Omental fat pad (tissue), 3 donors: ENCODE measurements at regions not wholly inside any gene's neighbourhood (a gene's known extent, or its start where the extent isn't known, plus 50 kb on each side); places are given as distances from the start of the nearest gene placed in this dataset.

Experiments
- ATAC-seq: fragments of 150-250 bp; one replicate; pipeline ENCODE4 v1.9.1; 2016; ENCODE audit warnings: mild to moderate bottlenecking, moderate library complexity; ENCODE audit not compliant: low FRiP score
- DNase-seq: peaks from one replicate; pipeline ENCODE4 v3.0.0-alpha.2; 2019; ENCODE audit warnings: low spot score
- TF ChIP-seq, protein P1 (sequence below), 3 donors: fragments of 450-650 bp; IDR thresholded peaks; one replicate each; pipeline ENCODE4 v1.5.1; 2016 to 2017; ENCODE audit warnings: antibody characterized with exemption in 3 of 3, mild to moderate bottlenecking in 3 of 3, moderate library complexity in 2 of 3

DNA sequence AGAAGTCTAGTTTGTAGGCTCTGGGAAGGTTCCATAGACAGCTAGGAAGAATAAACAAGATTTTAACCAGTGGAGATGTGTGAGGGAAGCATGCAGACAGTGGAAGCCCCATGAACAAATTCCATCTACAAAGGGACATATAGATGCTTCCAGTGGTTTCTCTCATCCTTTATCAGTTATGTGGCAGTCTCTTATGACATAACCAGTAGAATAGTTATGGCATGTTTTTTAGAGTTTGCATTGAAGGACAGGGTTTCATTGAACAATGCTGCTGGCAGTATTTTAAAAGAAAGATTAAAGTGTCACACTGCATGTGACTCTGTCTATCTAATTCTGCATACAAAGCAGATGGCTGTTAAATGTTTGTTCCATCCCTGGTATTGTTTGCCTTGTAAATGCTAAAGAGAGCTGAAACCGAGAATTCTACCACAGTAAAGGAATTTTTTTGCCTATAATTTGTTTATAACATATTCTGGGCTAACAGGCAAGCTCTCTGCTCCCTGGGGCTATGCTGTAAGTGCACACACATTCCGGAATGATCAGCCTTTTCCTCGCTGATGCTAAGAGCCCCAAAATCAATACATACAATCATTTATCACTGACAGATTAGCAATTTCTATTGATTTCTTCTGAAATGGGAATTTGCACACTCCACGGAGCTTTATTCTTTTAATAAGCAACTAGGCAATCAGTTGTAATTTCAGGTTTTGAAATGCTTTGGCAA, 76.8 kb upstream of the PELI1 start:
- DNase-seq: no peak
- no peak for ATAC-seq
- TF ChIP-seq, protein P1, sequence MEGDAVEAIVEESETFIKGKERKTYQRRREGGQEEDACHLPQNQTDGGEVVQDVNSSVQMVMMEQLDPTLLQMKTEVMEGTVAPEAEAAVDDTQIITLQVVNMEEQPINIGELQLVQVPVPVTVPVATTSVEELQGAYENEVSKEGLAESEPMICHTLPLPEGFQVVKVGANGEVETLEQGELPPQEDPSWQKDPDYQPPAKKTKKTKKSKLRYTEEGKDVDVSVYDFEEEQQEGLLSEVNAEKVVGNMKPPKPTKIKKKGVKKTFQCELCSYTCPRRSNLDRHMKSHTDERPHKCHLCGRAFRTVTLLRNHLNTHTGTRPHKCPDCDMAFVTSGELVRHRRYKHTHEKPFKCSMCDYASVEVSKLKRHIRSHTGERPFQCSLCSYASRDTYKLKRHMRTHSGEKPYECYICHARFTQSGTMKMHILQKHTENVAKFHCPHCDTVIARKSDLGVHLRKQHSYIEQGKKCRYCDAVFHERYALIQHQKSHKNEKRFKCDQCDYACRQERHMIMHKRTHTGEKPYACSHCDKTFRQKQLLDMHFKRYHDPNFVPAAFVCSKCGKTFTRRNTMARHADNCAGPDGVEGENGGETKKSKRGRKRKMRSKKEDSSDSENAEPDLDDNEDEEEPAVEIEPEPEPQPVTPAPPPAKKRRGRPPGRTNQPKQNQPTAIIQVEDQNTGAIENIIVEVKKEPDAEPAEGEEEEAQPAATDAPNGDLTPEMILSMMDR (IDR thresholded peaks at IDR 0.05): no peak

DNA sequence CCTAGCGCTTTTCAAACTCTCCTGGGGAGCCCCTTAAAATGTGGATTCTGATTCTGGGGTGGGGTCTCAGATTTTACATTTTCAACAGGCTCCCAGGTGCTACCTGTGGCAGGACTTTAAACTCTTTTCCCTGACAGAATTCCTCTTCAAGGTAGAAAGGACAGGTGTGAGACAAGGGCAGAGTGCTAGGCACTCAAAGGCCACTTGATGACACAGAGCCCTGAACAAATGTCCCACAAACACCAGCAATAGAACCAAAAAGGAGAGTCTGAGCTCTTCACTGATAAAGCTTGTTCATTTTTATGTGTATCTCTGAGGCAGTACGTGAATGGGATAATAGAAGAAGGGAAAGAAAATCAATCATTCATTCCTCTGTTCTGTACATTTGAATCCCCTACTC, 77.7 kb upstream of the PELI1 start:
- ATAC-seq (no peak), DNase-seq (no peak)
- TF ChIP-seq, protein P1 (IDR thresholded peaks at IDR 0.05): no peak

DNA sequence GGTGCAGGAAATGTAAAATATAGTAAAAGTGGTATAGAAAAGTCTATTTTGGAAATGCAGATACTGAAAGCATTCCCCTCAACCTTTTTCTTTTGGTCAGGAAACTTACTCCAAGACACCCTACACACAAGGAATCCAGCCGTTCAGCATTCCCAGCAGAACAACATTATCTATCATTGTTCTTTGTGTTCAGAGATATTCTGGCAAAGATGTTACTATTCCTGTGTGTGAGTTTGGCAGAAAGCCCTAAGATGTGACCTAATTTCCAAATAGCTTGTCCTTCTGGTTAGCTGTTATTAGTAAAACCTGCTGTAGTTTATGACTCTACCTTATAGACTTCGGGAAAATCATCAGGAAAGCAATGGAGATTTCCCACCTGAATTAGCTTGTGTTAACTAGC, 78.1 kb upstream of the PELI1 start:
- ATAC-seq (no peak), DNase-seq (no peak)
- TF ChIP-seq, protein P1 (IDR thresholded peaks at IDR 0.05): no peak

DNA sequence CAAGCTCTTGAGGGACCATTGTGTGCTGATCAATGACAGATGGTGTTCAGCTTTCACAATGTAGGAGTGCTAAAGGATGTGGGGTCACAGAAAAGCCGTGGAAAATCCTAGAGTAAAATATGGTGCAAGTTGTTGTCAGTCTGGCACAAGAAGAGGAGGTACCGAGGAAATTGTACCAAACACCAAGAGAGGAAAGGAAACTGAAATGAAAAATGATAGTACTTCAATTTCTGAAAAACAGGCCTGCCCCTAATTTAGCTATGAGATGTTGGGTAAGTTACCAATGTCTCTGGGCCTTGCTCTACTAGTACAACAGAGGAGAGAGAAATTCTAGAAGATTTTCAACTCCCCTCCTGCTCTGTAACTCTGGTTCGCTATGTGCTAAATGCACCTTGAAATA, 78.8 kb upstream of the PELI1 start:
- TF ChIP-seq, protein P1 (IDR thresholded peaks at IDR 0.05): no peak
- ATAC-seq (no peak), DNase-seq (no peak)

DNA sequence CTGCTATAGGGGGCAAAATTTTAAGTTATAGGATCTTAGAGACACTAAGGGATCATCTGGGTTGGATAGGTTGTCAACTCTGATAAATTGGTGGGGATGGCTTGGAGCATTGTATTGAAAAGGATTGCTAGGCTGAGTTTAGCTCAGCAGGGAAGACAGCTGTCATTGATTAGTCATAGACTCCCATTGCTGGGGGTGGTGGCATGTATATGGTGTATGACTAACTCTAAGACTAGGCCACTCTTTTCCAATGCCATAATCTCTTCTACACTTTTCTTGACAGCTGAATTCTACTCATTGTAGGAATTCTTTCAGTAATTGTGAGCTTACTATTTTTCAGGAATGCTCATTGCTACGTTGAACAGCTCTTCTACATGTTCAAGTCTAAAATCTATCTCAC, 81.3 kb upstream of the PELI1 start:
- no peak for ATAC-seq
- DNase-seq: no peak
- TF ChIP-seq, protein P1 (IDR thresholded peaks at IDR 0.05): no peak

DNA sequence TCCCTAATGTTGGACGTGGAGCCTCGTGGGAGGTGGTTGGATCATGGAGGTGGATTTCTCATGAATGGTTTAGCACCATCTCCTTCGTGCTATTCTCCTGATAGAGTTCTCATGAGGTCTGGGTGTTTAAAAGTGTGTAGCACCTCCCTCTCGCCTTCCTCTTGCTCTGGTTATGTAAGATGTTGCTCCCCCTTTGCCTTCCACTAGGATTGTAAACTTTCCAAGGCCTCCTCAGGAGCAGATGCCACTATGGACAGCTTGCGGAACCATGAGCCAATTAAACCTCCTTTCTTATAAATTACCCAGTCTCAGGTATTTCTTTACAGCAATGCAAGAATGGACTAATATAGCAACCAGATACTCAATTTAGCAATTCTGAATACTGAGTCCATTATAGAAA, 82.4 kb upstream of the PELI1 start:
- ATAC-seq (no peak), DNase-seq (no peak)
- TF ChIP-seq, protein P1 (IDR thresholded peaks at IDR 0.05): no peak

DNA sequence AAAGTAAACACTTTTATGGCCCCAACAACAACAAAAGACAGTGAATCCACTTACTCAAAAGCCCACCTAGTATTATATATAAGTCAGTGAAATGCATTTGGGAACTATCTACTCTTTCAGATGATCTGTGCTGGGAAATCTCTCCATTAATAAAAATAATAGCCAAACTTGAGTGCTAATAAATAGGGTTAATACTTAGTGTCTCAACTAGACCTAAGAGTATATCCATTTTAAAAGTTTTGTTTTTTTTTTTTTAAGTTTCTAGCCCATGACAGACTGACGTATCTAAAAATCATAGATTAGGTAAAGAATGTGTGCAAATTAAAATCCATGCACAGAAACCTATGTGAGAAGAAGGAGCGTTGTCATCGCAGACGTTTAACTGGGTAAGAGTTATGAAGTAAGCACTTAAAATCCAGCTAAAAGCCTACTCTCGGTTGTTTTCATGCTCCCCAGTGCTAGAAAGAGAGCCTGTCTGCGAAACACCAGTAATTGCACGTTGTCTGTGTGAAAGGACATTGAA, 83.4 kb upstream of the PELI1 start:
- ATAC-seq (no peak), DNase-seq (no peak)
- TF ChIP-seq, protein P1 (IDR thresholded peaks at IDR 0.05): no peak
